ENCODE measurements at regions not wholly inside any gene's neighbourhood (a gene's known extent, or its start where the extent isn't known, plus 50 kb on each side); places are given as distances from the start of the nearest gene placed in this dataset.

GRCh38 chr18:78727057-78727739 lies 252.4 kb upstream of the SALL3 start:
- TF ChIP-seq EZH2 (IDR thresholded peaks at IDR 0.05; ENCODE audit: borderline replicate concordance, low read depth, low read length, poor library complexity, severe bottlenecking): no peak
- no peak for TF ChIP-seq CTCF (conservative IDR thresholded peaks at IDR 0.05; ENCODE audit: low read depth, low read length)
